ENCODE measurements at regions not wholly inside any gene's neighbourhood (a gene's known extent, or its start where the extent isn't known, plus 50 kb on each side); places are given as distances from the start of the nearest gene placed in this dataset.

DNA sequence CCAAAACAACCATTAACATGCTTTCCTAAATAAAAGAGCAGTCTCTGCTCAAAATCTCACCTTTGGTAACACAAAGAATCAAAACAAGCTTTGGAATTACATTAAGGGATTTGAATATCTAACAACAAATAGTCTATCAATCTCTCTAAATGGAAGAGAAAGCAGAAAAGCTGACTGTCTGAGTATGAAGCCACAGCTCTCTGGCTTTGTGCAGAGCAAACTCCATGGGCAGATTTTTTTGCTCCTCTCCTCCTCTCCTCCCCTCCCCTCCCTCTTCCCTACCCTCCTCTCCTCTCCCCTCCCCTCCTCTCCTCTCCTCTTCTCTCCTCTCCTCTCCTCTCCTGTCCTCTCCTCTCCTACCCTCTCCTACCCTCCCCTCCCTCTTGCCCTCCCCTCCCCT is 329.5 kb upstream of the ETAA1 start:
- TF ChIP-seq CTCF (IDR thresholded peaks at IDR 0.05) (no peak), EP300 (IDR thresholded peaks at IDR 0.05) (no peak)
